Colonic mucosa (tissue), 4 donors: ENCODE measurements at regions not wholly inside any gene's neighbourhood (a gene's known extent, or its start where the extent isn't known, plus 50 kb on each side); places are given as distances from the start of the nearest gene placed in this dataset.

Source experiments
- DNase-seq: peaks from one replicate; pipeline ENCODE4 v3.0.0-alpha.2; 2020
- H3K27ac ChIP-seq: fragments of 200-600 bp; one replicate; pipeline ENCODE4 v1.8.0; 2021
- H3K27me3 ChIP-seq: fragments of 200-600 bp; one replicate; pipeline ENCODE4 v1.8.0; 2021
- H3K36me3 ChIP-seq: fragments of 200-600 bp; one replicate; pipeline ENCODE4 v1.8.0; 2021
- H3K4me1 ChIP-seq: fragments of 200-600 bp; one replicate; pipeline ENCODE4 v1.8.0; 2021; ENCODE audit warnings: mild to moderate bottlenecking
- H3K4me3 ChIP-seq: fragments of 200-600 bp; one replicate; pipeline ENCODE4 v1.8.0; 2021
- H3K9ac ChIP-seq, 2 donors: one replicate each; pipeline ENCODE4 v1.7.0; 2013; ENCODE audit warnings: control low read depth in 2 of 2, low read depth in 2 of 2, low read length in 2 of 2
- H3K9me3 ChIP-seq: fragments of 200-600 bp; one replicate; pipeline ENCODE4 v1.8.0; 2021
- CTCF ChIP-seq: fragments of 200-600 bp; IDR thresholded peaks from one replicate; pipeline ENCODE4 v1.8.0; 2022; ENCODE audit warnings: antibody characterized with exemption, mild to moderate bottlenecking
- intact Hi-C: fragments of 100-400 bp; cut with DNase I; formaldehyde crosslinking; loops from one replicate; pipeline ENCODE4 v1.14.1; 2022
- donor health status: healthy.
- donor health status: DM: no; HTN: no; CAD: no.
- donor health status: DM: no; HTN: no; CAD: no.

GRCh38 chr3:105154692-105155091 lies 212.0 kb upstream of the ALCAM start:
- no peaks in the 10 kb centered on the region for H3K36me3 ChIP-seq
- intact Hi-C loops: no loop called here
- no peaks in the 10 kb centered on the region for H3K9me3 ChIP-seq
- no peak for DNase-seq
- H3K4me1 ChIP-seq: no peaks in the 10 kb centered on the region
- H3K9ac ChIP-seq: no peak overlapping the region
- no peaks in the 10 kb centered on the region for H3K27me3 ChIP-seq
- TF ChIP-seq CTCF: no peak
- H3K4me3 ChIP-seq: no peak overlapping the region
- H3K27ac ChIP-seq: no peak overlapping the region

GRCh38 chr3:105157067-105157765 lies 209.5 kb upstream of the ALCAM start:
- H3K9ac ChIP-seq: no peak overlapping the region
- no peak overlapping the region for H3K4me3 ChIP-seq
- H3K4me1 ChIP-seq: no peaks in the 10 kb centered on the region
- H3K27ac ChIP-seq: no peak overlapping the region
- no peaks in the 10 kb centered on the region for H3K27me3 ChIP-seq
- no peaks in the 10 kb centered on the region for H3K36me3 ChIP-seq
- no peak for TF ChIP-seq CTCF
- no peaks in the 10 kb centered on the region for H3K9me3 ChIP-seq
- no peak for DNase-seq
- intact Hi-C loops: no loop called here

GRCh38 chr3:105157766-105158085 lies 209.0 kb upstream of the ALCAM start:
- no peak for TF ChIP-seq CTCF
- DNase-seq: no peak
- Histone ChIP-seq H3K36me3 (no peaks in the 10 kb centered on the region), H3K27me3 (no peaks in the 10 kb centered on the region), H3K4me1 (no peaks in the 10 kb centered on the region), H3K9me3 (no peaks in the 10 kb centered on the region), H3K27ac (no peak overlapping the region), H3K9ac (no peak overlapping the region), H3K4me3 (no peak overlapping the region)
- intact Hi-C loops: no loop called here

GRCh38 chr3:105158286-105158685 lies 208.4 kb upstream of the ALCAM start:
- no peak for TF ChIP-seq CTCF
- Histone ChIP-seq H3K9ac (no peak overlapping the region), H3K36me3 (no peaks in the 10 kb centered on the region), H3K9me3 (no peaks in the 10 kb centered on the region), H3K27me3 (no peaks in the 10 kb centered on the region), H3K4me3 (no peak overlapping the region), H3K4me1 (no peaks in the 10 kb centered on the region), H3K27ac (no peak overlapping the region)
- no peak for DNase-seq
- intact Hi-C loops: no loop called here

GRCh38 chr3:105162448-105162847 lies 204.3 kb upstream of the ALCAM start:
- H3K9me3 ChIP-seq: no peaks in the 10 kb centered on the region

More at GRCh38 chr3:105162448-105162847, 204.3 kb upstream of the ALCAM start:
- intact Hi-C loops: no loop called here
- no peaks in the 10 kb centered on the region for H3K4me1 ChIP-seq
- H3K36me3 ChIP-seq: no peaks in the 10 kb centered on the region
- H3K27me3 ChIP-seq: no peaks in the 10 kb centered on the region
- no peak overlapping the region for H3K9ac ChIP-seq
- TF ChIP-seq CTCF: no peak
- H3K27ac ChIP-seq: no peak overlapping the region
- DNase-seq: no peak
- no peak overlapping the region for H3K4me3 ChIP-seq
